HepG2 (cell line): ENCODE measurements at regions not wholly inside any gene's neighbourhood (a gene's known extent, or its start where the extent isn't known, plus 50 kb on each side); places are given as distances from the start of the nearest gene placed in this dataset.

ENCODE experiments used
- ATAC-seq: fragments of 200-7000 bp; cut with Tn5 transposase; 3 replicates; pipeline ENCODE4 v1.9.1; 2020; ENCODE audit warnings: mild to moderate bottlenecking, moderate library complexity
- BruUV-seq: library from RNA; stranded (reverse); fragments of 400-500 nt; replicated peaks from 2 replicates; lab custom pipeline; 2021; lab: Mats Ljungman, UMichigan
- CTCF ChIA-PET: fragments of 300-600 bp; formaldehyde crosslinking; extraction: SDS; loops from one replicate; lab custom pipeline; 2021; ENCODE audit warnings: low total read pairs, inconsistent platforms, low intra/inter-chr PET ratio; lab: Yijun Ruan, JAX
- POLR2A ChIA-PET: fragments of 350-600 bp; sonication (Branson Sonifier 250); formaldehyde crosslinking; loops from one replicate; lab custom pipeline; 2020; ENCODE audit warnings: antibody characterized with exemption, inconsistent platforms; lab: Yijun Ruan, JAX
- DNase-seq: peaks from one replicate; pipeline ENCODE4 v3.0.0-alpha.2; 2015; ENCODE audit warnings: low spot score
- FAIRE-seq: peaks from 3 replicates; lab custom pipeline; 2011; peaks lifted over from hg19 to GRCh38; lab: Jason Lieb, UNC
- H2AFZ ChIP-seq: one replicate; pipeline ENCODE4 v1.6.1; 2011; ENCODE audit warnings: low read length, inconsistent platforms
- H3K27ac ChIP-seq: fragments of 300-600 bp; 3 replicates; pipeline ENCODE4 v1.8.0; 2011; ENCODE audit warnings: mixed run types, mild to moderate bottlenecking, mixed read lengths, low read length, inconsistent platforms; ENCODE audit not compliant: insufficient read depth; ENCODE audit errors: extremely low read length
- H3K27me3 ChIP-seq, 2 experiments: fragments of 200-600 bp in 1 of 2; 2 replicates in 1 of 2; 3 replicates in 1 of 2; pipeline versions ENCODE4 v1.6.0 to v1.8.0; 2011; ENCODE audit warnings: low read length in 2 of 2, mild to moderate bottlenecking in 2 of 2, moderate library complexity in 2 of 2, inconsistent platforms in 1 of 2; ENCODE audit not compliant: insufficient read depth in 2 of 2, control insufficient read depth in 1 of 2
- H3K36me3 ChIP-seq, 2 experiments: fragments of 200-600 bp in 1 of 2; replicated peaks in 1 of 2; 2 replicates in 1 of 2; 3 replicates in 1 of 2; pipeline versions ENCODE4 v1.5.1 to v1.8.0; 2011; ENCODE audit warnings: low read length in 2 of 2, inconsistent platforms in 1 of 2; ENCODE audit not compliant: insufficient read depth in 2 of 2, control insufficient read depth in 1 of 2
- H3K4me1 ChIP-seq: 2 replicates; pipeline ENCODE4 v1.5.1; 2012; ENCODE audit warnings: low read length, inconsistent platforms; ENCODE audit not compliant: insufficient read depth
- H3K4me2 ChIP-seq: 2 replicates; pipeline ENCODE4 v1.6.0; 2011; ENCODE audit warnings: low read depth, low read length, inconsistent platforms
- H3K4me3 ChIP-seq, 3 experiments: fragments of 200-600 bp in 1 of 3; sonication (generic), shearing (Covaris generic) in 1 of 3; replicated peaks in 1 of 3; 2 replicates each; pipeline ENCODE4 v1.5.1; 2011 to 2016; ENCODE audit warnings: low read length in 3 of 3, inconsistent platforms in 2 of 3, low read depth in 2 of 3, mild to moderate bottlenecking in 2 of 3, control low read depth in 1 of 3, mixed read lengths in 1 of 3; ENCODE audit not compliant: insufficient read depth in 1 of 3
- H3K79me2 ChIP-seq: one replicate; pipeline ENCODE4 v1.6.1; 2011; ENCODE audit warnings: low read length, inconsistent platforms; ENCODE audit not compliant: insufficient read depth
- H3K9ac ChIP-seq: 2 replicates; pipeline ENCODE4 v1.6.0; 2011; ENCODE audit warnings: mild to moderate bottlenecking, low read depth, low read length, inconsistent platforms; ENCODE audit not compliant: insufficient read depth
- H3K9me3 ChIP-seq: 2 replicates; pipeline ENCODE4 v1.5.1; 2012; ENCODE audit warnings: mild to moderate bottlenecking, low read length
- H4K20me1 ChIP-seq: 2 replicates; pipeline ENCODE4 v1.6.0; 2011; ENCODE audit warnings: inconsistent platforms, mild to moderate bottlenecking, low read length, moderate library complexity; ENCODE audit not compliant: insufficient read depth
- CEBPB ChIP-seq: IDR thresholded peaks from 2 replicates; pipeline ENCODE4 v1.6.1; 2011; ENCODE audit warnings: low read depth, low read length, improper control_type of control experiment, borderline replicate concordance
- DR1 ChIP-seq: sonication (generic); formaldehyde crosslinking; IDR thresholded peaks from 2 replicates; pipeline ENCODE4 v1.8.0; 2021; ENCODE audit warnings: mild to moderate bottlenecking, missing genetic modification reagents, inconsistent platforms
- HNF4A ChIP-seq: sonication (generic); formaldehyde crosslinking; IDR thresholded peaks from 2 replicates; pipeline ENCODE4 v1.4.0; 2020; ENCODE audit warnings: missing genetic modification reagents
- MAFF ChIP-seq: IDR thresholded peaks from 2 replicates; pipeline ENCODE4 v1.6.1; 2011; ENCODE audit warnings: low read depth, low read length, improper control_type of control experiment
- MAFK ChIP-seq, 2 experiments: IDR thresholded peaks in 1 of 2; conservative IDR thresholded peaks in 1 of 2; 2 replicates each; pipeline ENCODE4 v1.6.1; 2011; ENCODE audit warnings: improper control_type of control experiment in 2 of 2, low read length in 2 of 2
- RBAK ChIP-seq: sonication (generic); formaldehyde crosslinking; IDR thresholded peaks from 2 replicates; pipeline ENCODE4 v1.5.1; 2020; ENCODE audit warnings: mild to moderate bottlenecking, missing genetic modification reagents
- RFX3 ChIP-seq: IDR thresholded peaks from 2 replicates; pipeline ENCODE4 v1.6.1; 2016; ENCODE audit warnings: missing biosample characterization, missing genetic modification reagents
- XRCC5 ChIP-seq: fragments of 200-400 bp; formaldehyde crosslinking; optimal IDR thresholded peaks from 2 replicates; pipeline ENCODE3; 2017; ENCODE audit warnings: mild to moderate bottlenecking, low read length
- ZNF678 ChIP-seq: sonication (generic); formaldehyde crosslinking; IDR thresholded peaks from 2 replicates; pipeline ENCODE4 v1.4.0; 2020; ENCODE audit warnings: mild to moderate bottlenecking, missing genetic modification reagents
- WGBS: methylation state at CpG from one replicate; pipeline ENCODE4 v1.1.6; 2017; ENCODE audit warnings: low lambda C conversion rate; 5-methylcytosine and 5-hydroxymethylcytosine counted together
- in situ Hi-C: cut with HindIII; loops from 2 replicates; pipeline ENCODE4 v1.10.0; 2017; ENCODE audit warnings: low pct_unique_long_range_greater_than_20kb; ENCODE audit not compliant: extremely low pct_ligation_motif_present
- intact Hi-C: fragments of 100-400 bp; cut with micrococcal nuclease; formaldehyde crosslinking; loops from one replicate; pipeline ENCODE4 v1.10.0; 2022; ENCODE audit not compliant: unreplicated experiment
- TF ChIP-seq, protein P1 (sequence below): sonication (generic); formaldehyde crosslinking; IDR thresholded peaks from 2 replicates; pipeline ENCODE4 v1.4.0; 2020; ENCODE audit warnings: missing genetic modification reagents
- TF ChIP-seq, protein P2 (sequence below): IDR thresholded peaks from 2 replicates; pipeline ENCODE4 v1.4.0; 2020; ENCODE audit warnings: mild to moderate bottlenecking, missing genetic modification reagents

DNA sequence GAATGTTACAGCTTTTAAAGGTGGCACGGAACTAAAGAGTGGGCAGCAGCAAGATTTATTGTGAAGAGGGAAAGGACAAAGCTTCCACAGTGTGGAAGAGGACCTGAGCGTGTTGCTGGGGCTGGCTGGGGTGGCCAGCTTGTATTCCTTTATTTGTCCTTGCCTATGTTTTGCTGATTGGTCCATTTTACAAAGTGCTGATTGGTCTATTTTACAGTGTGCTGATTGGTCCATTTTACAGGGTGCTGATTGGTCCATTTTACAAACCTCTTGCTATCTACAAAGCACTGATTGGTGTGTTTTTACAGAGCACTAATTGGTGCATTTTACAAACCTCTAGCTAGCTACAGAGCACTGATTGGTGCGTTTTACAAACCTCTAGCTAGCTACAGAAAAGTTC, 109.7 kb upstream of the DDX18 start:
- no peak overlapping the region for H3K27ac ChIP-seq
- FAIRE-seq (no peak), ATAC-seq (no peak), DNase-seq (no peak)
- H3K4me2 ChIP-seq: no peak overlapping the region
- intact Hi-C loops: no loop called here
- no peak overlapping the region for H2AFZ ChIP-seq
- H4K20me1 ChIP-seq: no peaks in the 10 kb centered on the region
- no peaks in the 10 kb centered on the region for H3K9me3 ChIP-seq
- BruUV-seq: no TSS peak
- no peaks in the 10 kb centered on the region for H3K79me2 ChIP-seq
- H3K36me3 ChIP-seq: no peaks in the 10 kb centered on the region
- TF ChIP-seq MAFF: peak; percentile 79
- TF ChIP-seq DR1 (CRISPR knock-in tag): no peak
- TF ChIP-seq MAFK (conservative IDR thresholded peaks at IDR 0.05 in 1 of 2, IDR thresholded peaks at IDR 0.05 in 1 of 2; ENCODE audit: low read length in 2 of 2): peak; percentile 61 to 82; a peak in 3 of 4 replicates
- TF ChIP-seq, all 625 proteins: peak for 2
- no peaks in the 10 kb centered on the region for H3K4me1 ChIP-seq
- in situ Hi-C loops: no loop called here
- peaks cover 0 to 4% of the 10 kb centered on the region in 2 experiments; a peak in 1 of 5 replicates for H3K27me3 ChIP-seq
- H3K9ac ChIP-seq: no peak overlapping the region
- no peak overlapping the region for H3K4me3 ChIP-seq
- POLR2A ChIA-PET: no interaction called here
- CTCF ChIA-PET: no interaction called here
- WGBS: 15% methylated on average over 3 of the region's 3 CpGs

DNA sequence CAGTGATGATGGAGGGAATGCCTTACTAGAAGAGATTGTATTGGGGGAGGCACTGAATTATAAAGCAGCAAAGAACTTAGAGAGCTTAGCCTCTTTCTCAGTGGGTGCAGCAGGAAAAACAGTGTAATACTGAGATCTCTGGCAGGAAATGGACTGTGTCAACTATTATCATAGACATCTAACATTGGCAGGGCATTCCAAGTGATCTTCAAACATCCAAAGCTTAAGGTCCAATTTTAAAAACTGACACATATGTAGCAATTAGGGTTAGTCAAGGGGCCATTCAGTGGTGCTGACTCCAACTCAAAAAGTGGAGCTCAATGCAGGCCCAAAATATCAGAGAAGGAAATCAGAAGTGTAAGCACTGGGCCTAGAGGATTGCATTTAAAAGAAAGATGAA, 106.6 kb upstream of the DDX18 start:
- Histone ChIP-seq H3K36me3 (no peaks in the 10 kb centered on the region), H3K4me3 (no peak overlapping the region), H4K20me1 (no peaks in the 10 kb centered on the region), H3K4me1 (no peaks in the 10 kb centered on the region), H3K9ac (no peak overlapping the region), H3K4me2 (no peak overlapping the region), H3K27ac (no peak overlapping the region), H3K79me2 (no peaks in the 10 kb centered on the region), H3K27me3 (peaks cover 0 to 4% of the 10 kb centered on the region in 2 experiments; a peak in 2 of 5 replicates)
- FAIRE-seq (no peak), DNase-seq (no peak), ATAC-seq (no peak; the same call in 2 of the 3 replicates)
- BruUV-seq: no TSS peak
- in situ Hi-C loops: no loop called here
- POLR2A ChIA-PET: no interaction called here
- intact Hi-C loops: no loop called here
- no peak for TF ChIP-seq XRCC5
- no peak for TF ChIP-seq CEBPB
- TF ChIP-seq RFX3: no peak
- TF ChIP-seq RBAK (CRISPR knock-in tag): no peak
- TF ChIP-seq, protein P1, sequence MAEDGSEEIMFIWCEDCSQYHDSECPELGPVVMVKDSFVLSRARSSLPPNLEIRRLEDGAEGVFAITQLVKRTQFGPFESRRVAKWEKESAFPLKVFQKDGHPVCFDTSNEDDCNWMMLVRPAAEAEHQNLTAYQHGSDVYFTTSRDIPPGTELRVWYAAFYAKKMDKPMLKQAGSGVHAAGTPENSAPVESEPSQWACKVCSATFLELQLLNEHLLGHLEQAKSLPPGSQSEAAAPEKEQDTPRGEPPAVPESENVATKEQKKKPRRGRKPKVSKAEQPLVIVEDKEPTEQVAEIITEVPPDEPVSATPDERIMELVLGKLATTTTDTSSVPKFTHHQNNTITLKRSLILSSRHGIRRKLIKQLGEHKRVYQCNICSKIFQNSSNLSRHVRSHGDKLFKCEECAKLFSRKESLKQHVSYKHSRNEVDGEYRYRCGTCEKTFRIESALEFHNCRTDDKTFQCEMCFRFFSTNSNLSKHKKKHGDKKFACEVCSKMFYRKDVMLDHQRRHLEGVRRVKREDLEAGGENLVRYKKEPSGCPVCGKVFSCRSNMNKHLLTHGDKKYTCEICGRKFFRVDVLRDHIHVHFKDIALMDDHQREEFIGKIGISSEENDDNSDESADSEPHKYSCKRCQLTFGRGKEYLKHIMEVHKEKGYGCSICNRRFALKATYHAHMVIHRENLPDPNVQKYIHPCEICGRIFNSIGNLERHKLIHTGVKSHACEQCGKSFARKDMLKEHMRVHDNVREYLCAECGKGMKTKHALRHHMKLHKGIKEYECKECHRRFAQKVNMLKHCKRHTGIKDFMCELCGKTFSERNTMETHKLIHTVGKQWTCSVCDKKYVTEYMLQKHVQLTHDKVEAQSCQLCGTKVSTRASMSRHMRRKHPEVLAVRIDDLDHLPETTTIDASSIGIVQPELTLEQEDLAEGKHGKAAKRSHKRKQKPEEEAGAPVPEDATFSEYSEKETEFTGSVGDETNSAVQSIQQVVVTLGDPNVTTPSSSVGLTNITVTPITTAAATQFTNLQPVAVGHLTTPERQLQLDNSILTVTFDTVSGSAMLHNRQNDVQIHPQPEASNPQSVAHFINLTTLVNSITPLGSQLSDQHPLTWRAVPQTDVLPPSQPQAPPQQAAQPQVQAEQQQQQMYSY (CRISPR knock-in tag): no peak
- peak; percentile 27; the same call in 1 of the 2 replicates for TF ChIP-seq HNF4A (CRISPR knock-in tag)
- TF ChIP-seq, protein P2, sequence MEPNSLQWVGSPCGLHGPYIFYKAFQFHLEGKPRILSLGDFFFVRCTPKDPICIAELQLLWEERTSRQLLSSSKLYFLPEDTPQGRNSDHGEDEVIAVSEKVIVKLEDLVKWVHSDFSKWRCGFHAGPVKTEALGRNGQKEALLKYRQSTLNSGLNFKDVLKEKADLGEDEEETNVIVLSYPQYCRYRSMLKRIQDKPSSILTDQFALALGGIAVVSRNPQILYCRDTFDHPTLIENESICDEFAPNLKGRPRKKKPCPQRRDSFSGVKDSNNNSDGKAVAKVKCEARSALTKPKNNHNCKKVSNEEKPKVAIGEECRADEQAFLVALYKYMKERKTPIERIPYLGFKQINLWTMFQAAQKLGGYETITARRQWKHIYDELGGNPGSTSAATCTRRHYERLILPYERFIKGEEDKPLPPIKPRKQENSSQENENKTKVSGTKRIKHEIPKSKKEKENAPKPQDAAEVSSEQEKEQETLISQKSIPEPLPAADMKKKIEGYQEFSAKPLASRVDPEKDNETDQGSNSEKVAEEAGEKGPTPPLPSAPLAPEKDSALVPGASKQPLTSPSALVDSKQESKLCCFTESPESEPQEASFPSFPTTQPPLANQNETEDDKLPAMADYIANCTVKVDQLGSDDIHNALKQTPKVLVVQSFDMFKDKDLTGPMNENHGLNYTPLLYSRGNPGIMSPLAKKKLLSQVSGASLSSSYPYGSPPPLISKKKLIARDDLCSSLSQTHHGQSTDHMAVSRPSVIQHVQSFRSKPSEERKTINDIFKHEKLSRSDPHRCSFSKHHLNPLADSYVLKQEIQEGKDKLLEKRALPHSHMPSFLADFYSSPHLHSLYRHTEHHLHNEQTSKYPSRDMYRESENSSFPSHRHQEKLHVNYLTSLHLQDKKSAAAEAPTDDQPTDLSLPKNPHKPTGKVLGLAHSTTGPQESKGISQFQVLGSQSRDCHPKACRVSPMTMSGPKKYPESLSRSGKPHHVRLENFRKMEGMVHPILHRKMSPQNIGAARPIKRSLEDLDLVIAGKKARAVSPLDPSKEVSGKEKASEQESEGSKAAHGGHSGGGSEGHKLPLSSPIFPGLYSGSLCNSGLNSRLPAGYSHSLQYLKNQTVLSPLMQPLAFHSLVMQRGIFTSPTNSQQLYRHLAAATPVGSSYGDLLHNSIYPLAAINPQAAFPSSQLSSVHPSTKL (CRISPR knock-in tag): no peak
- no peak for TF ChIP-seq ZNF678 (CRISPR knock-in tag)
- TF ChIP-seq, all 625 proteins: peak for 1
- Histone ChIP-seq H3K9me3 (no peaks in the 10 kb centered on the region), H2AFZ (no peak overlapping the region)
- CTCF ChIA-PET: no interaction called here
